HL-60 (cell line): ENCODE measurements at regions not wholly inside any gene's neighbourhood (a gene's known extent, or its start where the extent isn't known, plus 50 kb on each side); places are given as distances from the start of the nearest gene placed in this dataset.
"Not testable (repeated sequence)": the region's sequence is repeated elsewhere in the genome, so short reads cannot be mapped to it uniquely, and the experiment has no call there.

Experiments
- DNase-seq, 2 experiments: peaks; one replicate each; pipeline ENCODE4 v3.0.0-alpha.2; 2010 to 2020; ENCODE audit warnings: low read depth in 1 of 2, low spot score in 1 of 2
- H3K27ac ChIP-seq: fragments of 250-450 bp; sonication (Bioruptor Pico); replicated peaks from 2 replicates; pipeline ENCODE4 v1.5.1; 2020; ENCODE audit warnings: mild to moderate bottlenecking, moderate library complexity
- H3K27me3 ChIP-seq: fragments of 250-450 bp; sonication (Bioruptor Pico); 2 replicates; pipeline ENCODE4 v1.5.1; 2021; ENCODE audit warnings: mild to moderate bottlenecking, moderate library complexity; ENCODE audit not compliant: insufficient read depth, poor library complexity, severe bottlenecking
- H3K4me3 ChIP-seq: replicated peaks from 2 replicates; pipeline ENCODE4 v1.5.1; 2011; ENCODE audit warnings: mild to moderate bottlenecking, control low read depth, low read length; ENCODE audit not compliant: insufficient read depth
- GABPA ChIP-seq: IDR thresholded peaks from 2 replicates; pipeline ENCODE4 v1.6.1; 2012; ENCODE audit warnings: low read depth
- POLR2AphosphoS5 ChIP-seq: IDR thresholded peaks from 2 replicates; pipeline ENCODE4 v1.6.1; 2012; ENCODE audit warnings: low read depth
- SPI1 ChIP-seq: IDR thresholded peaks from 2 replicates; pipeline ENCODE4 v1.6.1; 2012; ENCODE audit warnings: low read depth, mild to moderate bottlenecking, borderline replicate concordance
- TF ChIP-seq, protein P1 (sequence below): IDR thresholded peaks from one replicate; pipeline ENCODE4 v1.5.1; 2011; ENCODE audit warnings: low read length, control low read depth, inconsistent platforms; ENCODE audit not compliant: insufficient read depth
- TF ChIP-seq, protein P2 (sequence below): IDR thresholded peaks from 2 replicates; pipeline ENCODE4 v1.6.1; 2012; ENCODE audit warnings: low read depth; ENCODE audit not compliant: insufficient replicate concordance

GRCh38 chr13:79837741-79838450 lies 356.9 kb downstream of the NDFIP2 start:
- H3K4me3 ChIP-seq = no peak overlapping the region
- no peak for DNase-seq
- no peak overlapping the region for H3K27ac ChIP-seq
- H3K27me3 ChIP-seq = no peaks in the 10 kb centered on the region
- TF ChIP-seq POLR2AphosphoS5 (no peak), SPI1 (no peak), GABPA (no peak)
- TF ChIP-seq, protein P1, sequence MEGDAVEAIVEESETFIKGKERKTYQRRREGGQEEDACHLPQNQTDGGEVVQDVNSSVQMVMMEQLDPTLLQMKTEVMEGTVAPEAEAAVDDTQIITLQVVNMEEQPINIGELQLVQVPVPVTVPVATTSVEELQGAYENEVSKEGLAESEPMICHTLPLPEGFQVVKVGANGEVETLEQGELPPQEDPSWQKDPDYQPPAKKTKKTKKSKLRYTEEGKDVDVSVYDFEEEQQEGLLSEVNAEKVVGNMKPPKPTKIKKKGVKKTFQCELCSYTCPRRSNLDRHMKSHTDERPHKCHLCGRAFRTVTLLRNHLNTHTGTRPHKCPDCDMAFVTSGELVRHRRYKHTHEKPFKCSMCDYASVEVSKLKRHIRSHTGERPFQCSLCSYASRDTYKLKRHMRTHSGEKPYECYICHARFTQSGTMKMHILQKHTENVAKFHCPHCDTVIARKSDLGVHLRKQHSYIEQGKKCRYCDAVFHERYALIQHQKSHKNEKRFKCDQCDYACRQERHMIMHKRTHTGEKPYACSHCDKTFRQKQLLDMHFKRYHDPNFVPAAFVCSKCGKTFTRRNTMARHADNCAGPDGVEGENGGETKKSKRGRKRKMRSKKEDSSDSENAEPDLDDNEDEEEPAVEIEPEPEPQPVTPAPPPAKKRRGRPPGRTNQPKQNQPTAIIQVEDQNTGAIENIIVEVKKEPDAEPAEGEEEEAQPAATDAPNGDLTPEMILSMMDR = no peak
- TF ChIP-seq, protein P2, sequence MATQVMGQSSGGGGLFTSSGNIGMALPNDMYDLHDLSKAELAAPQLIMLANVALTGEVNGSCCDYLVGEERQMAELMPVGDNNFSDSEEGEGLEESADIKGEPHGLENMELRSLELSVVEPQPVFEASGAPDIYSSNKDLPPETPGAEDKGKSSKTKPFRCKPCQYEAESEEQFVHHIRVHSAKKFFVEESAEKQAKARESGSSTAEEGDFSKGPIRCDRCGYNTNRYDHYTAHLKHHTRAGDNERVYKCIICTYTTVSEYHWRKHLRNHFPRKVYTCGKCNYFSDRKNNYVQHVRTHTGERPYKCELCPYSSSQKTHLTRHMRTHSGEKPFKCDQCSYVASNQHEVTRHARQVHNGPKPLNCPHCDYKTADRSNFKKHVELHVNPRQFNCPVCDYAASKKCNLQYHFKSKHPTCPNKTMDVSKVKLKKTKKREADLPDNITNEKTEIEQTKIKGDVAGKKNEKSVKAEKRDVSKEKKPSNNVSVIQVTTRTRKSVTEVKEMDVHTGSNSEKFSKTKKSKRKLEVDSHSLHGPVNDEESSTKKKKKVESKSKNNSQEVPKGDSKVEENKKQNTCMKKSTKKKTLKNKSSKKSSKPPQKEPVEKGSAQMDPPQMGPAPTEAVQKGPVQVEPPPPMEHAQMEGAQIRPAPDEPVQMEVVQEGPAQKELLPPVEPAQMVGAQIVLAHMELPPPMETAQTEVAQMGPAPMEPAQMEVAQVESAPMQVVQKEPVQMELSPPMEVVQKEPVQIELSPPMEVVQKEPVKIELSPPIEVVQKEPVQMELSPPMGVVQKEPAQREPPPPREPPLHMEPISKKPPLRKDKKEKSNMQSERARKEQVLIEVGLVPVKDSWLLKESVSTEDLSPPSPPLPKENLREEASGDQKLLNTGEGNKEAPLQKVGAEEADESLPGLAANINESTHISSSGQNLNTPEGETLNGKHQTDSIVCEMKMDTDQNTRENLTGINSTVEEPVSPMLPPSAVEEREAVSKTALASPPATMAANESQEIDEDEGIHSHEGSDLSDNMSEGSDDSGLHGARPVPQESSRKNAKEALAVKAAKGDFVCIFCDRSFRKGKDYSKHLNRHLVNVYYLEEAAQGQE = no peak

- H3K27me3 ChIP-seq = not testable (repeated sequence)
Observed at GRCh38 chr13:79836121-79836520, 355.2 kb downstream of the NDFIP2 start.

DNA sequence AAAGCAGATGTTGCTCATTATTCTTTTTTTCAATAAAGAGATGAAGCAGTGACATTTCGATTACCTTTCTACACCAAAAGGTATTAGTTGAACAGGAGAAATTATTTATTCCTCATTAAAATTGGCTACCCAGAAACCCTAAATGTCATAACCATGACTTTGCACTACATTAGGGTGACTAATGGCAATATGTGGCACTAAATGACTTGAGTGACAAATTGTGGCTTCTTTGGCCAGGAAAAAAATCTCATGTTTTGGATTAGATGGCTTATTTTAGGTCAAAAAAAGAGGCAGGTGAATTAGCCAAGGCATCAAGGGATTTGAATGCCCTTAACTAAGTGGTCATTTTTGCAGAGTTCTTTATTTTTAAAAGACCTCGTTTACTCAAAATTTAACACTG lies 353.9 kb downstream of the NDFIP2 start:
- no peak for DNase-seq
- Histone ChIP-seq H3K27me3 (no peaks in the 10 kb centered on the region), H3K4me3 (no peak overlapping the region), H3K27ac (no peak overlapping the region)
- TF ChIP-seq POLR2AphosphoS5 (no peak), GABPA (no peak), SPI1 (no peak)
- TF ChIP-seq, protein P2 = no peak
- TF ChIP-seq, protein P1 = no peak

More at GRCh38 chr13:79836121-79836520, 355.2 kb downstream of the NDFIP2 start:
- H3K4me3 ChIP-seq, H3K27ac ChIP-seq, DNase-seq: not testable (repeated sequence)

GRCh38 chr13:79833991-79834390 lies 353.0 kb downstream of the NDFIP2 start:
- no peak for TF ChIP-seq POLR2AphosphoS5
- TF ChIP-seq, protein P1 = no peak
- TF ChIP-seq, protein P2 = no peak
- no peak for TF ChIP-seq GABPA
- no peak for TF ChIP-seq SPI1
- no peak for DNase-seq
- Histone ChIP-seq H3K27ac (no peak overlapping the region), H3K4me3 (no peak overlapping the region), H3K27me3 (no peaks in the 10 kb centered on the region)
